ENCODE measurements at regions not wholly inside any gene's neighbourhood (a gene's known extent, or its start where the extent isn't known, plus 50 kb on each side); places are given as distances from the start of the nearest gene placed in this dataset.

DNA sequence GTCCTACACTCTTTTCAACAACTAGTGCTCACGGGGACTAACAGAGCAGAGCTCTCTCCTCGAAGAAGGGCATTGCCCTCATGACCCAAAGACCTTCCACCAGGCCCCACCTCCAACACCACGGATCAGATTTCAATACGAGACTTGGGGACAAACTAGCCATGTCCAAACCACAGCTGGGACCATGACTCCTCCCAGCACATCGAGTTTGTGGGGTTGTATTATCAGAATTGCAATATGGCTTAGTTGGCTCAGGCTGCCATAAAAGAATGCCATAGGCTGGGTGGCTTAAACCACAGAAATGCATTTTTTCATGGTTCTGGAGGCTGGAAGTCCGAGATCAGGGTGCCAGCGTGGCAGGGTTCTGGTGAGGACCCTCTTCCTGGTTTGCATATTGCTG lies 189.7 kb upstream of the PMEPA1 start:
- peaks cover 8% of the 10 kb centered on the region for H3K4me1 ChIP-seq (ENCODE audit: control insufficient read depth, extremely low read depth, insufficient read depth, low read length)
- H3K9me1 ChIP-seq (ENCODE audit: control insufficient read depth, extremely low read depth, insufficient read depth, low read length), result no peaks in the 10 kb centered on the region
- no peak overlapping the region for H2AFZ ChIP-seq (ENCODE audit: control insufficient read depth, low read length)
- no peak overlapping the region for H3K27ac ChIP-seq (ENCODE audit: control insufficient read depth, insufficient read depth, low read length)
- no peaks in the 10 kb centered on the region for H3K9me3 ChIP-seq (ENCODE audit: control insufficient read depth, low read depth, low read length)
- dilution Hi-C loops (cut with MboI; ENCODE audit: extremely low pct_ligation_motif_present, low sequenced_read_pairs), result no loop called here
- H3K4me2 ChIP-seq (ENCODE audit: control insufficient read depth, extremely low read depth, insufficient read depth, low read depth, low read length), result no peak overlapping the region
- DNase-seq (ENCODE audit: low read depth, low spot score) (no peak), FAIRE-seq (no peak)
- H4K20me1 ChIP-seq (ENCODE audit: control insufficient read depth, extremely low read depth, insufficient read depth, low read length), result peaks cover 2% of the 10 kb centered on the region
- H3K9ac ChIP-seq (ENCODE audit: control insufficient read depth, extremely low read depth, insufficient read depth, low read length), result no peak overlapping the region
- no peak for TF ChIP-seq EZH2 (IDR thresholded peaks at IDR 0.05; ENCODE audit: low read length)
- TF ChIP-seq CTCF (optimal IDR thresholded peaks at IDR 0.05 in 1 of 3, IDR thresholded peaks at IDR 0.05 in 1 of 3, conservative IDR thresholded peaks at IDR 0.05 in 1 of 3; ENCODE audit: extremely low read depth in 1 of 3, insufficient read depth in 2 of 3, low read length in 3 of 3), result no peak
- H3K36me3 ChIP-seq (ENCODE audit: control insufficient read depth in 2 of 2, extremely low read depth in 1 of 2, insufficient read depth in 2 of 2, low read length in 2 of 2), result no peaks in the 10 kb centered on the region
- H3K27me3 ChIP-seq (ENCODE audit: control insufficient read depth, extremely low read depth, insufficient read depth, low read length), result peaks cover 72% of the 10 kb centered on the region
- H3K4me3 ChIP-seq (ENCODE audit: control insufficient read depth in 2 of 3, extremely low read depth in 1 of 3, insufficient read depth in 2 of 3, low read depth in 1 of 3, low read length in 3 of 3), result no peak overlapping the region
- H3K79me2 ChIP-seq (ENCODE audit: control insufficient read depth, insufficient read depth, low read length), result no peaks in the 10 kb centered on the region

DNA sequence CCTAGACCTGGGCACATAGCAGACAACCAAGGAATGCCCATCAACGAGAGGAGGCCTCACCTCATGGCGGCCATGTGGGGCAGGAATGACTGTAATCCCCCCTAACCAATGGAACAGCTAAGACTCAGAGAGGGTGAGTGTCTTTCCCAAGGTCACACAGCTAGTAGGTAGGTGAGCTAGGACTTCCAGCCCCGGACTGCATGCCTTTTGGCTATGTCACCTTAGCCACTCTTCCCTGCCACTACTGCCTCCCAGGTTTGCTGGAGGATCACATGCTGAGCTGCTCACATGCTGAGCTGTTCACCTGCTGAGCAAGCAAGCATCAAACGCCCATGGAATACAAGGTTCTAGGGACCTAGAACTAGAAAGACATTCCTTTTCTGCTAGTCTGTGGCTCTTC lies 188.5 kb upstream of the PMEPA1 start:
- no peak for FAIRE-seq
- Histone ChIP-seq H3K4me1 (ENCODE audit: control insufficient read depth, extremely low read depth, insufficient read depth, low read length) (peaks cover 3% of the 10 kb centered on the region), H3K9me3 (ENCODE audit: control insufficient read depth, low read depth, low read length) (no peaks in the 10 kb centered on the region), H3K79me2 (ENCODE audit: control insufficient read depth, insufficient read depth, low read length) (no peaks in the 10 kb centered on the region), H3K27me3 (ENCODE audit: control insufficient read depth, extremely low read depth, insufficient read depth, low read length) (peaks cover 82% of the 10 kb centered on the region), H3K9ac (ENCODE audit: control insufficient read depth, extremely low read depth, insufficient read depth, low read length) (no peak overlapping the region), H3K4me3 (ENCODE audit: control insufficient read depth in 2 of 3, extremely low read depth in 1 of 3, insufficient read depth in 2 of 3, low read depth in 1 of 3, low read length in 3 of 3) (no peak overlapping the region), H4K20me1 (ENCODE audit: control insufficient read depth, extremely low read depth, insufficient read depth, low read length) (peaks cover 2% of the 10 kb centered on the region), H3K36me3 (ENCODE audit: control insufficient read depth in 2 of 2, extremely low read depth in 1 of 2, insufficient read depth in 2 of 2, low read length in 2 of 2) (no peaks in the 10 kb centered on the region), H3K4me2 (ENCODE audit: control insufficient read depth, extremely low read depth, insufficient read depth, low read depth, low read length) (no peak overlapping the region), H2AFZ (ENCODE audit: control insufficient read depth, low read length) (no peak overlapping the region), H3K9me1 (ENCODE audit: control insufficient read depth, extremely low read depth, insufficient read depth, low read length) (no peaks in the 10 kb centered on the region), H3K27ac (ENCODE audit: control insufficient read depth, insufficient read depth, low read length) (no peak overlapping the region)
- DNase-seq (ENCODE audit: low read depth, low spot score), result no peak
- dilution Hi-C loops (cut with MboI; ENCODE audit: extremely low pct_ligation_motif_present, low sequenced_read_pairs), result no loop called here
- TF ChIP-seq CTCF (optimal IDR thresholded peaks at IDR 0.05 in 1 of 3, IDR thresholded peaks at IDR 0.05 in 1 of 3, conservative IDR thresholded peaks at IDR 0.05 in 1 of 3; ENCODE audit: extremely low read depth in 1 of 3, insufficient read depth in 2 of 3, low read length in 3 of 3) (no peak), EZH2 (IDR thresholded peaks at IDR 0.05; ENCODE audit: low read length) (no peak)
